ENCODE measurements at regions not wholly inside any gene's neighbourhood (a gene's known extent, or its start where the extent isn't known, plus 50 kb on each side); places are given as distances from the start of the nearest gene placed in this dataset.
A peak's percentile ranks its signal among the peaks of the same experiment; 100 is the strongest.

DNA sequence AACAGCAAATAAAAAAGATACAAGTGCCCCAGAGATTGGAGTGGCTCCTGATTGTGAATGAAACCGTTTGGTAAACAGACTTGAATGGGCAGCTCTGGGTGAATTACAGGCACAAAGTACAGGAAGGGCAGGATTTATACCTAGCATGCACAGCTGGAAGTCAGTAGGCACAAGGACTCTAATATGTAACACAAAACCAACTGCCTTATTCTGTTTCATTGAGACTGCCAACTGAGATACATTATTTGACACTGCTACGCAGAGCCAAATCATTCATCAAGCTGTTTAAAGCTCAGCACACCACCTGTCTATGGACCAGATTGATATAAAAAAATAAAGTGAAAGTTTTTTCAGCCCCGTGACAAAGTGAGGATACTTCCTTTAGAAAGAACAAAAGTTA is 541.2 kb downstream of the NUP35 start:
- H3K27ac ChIP-seq: no peak overlapping the region
- H3K27me3 ChIP-seq (replicated peaks; ENCODE audit: insufficient read depth): no peaks in the 10 kb centered on the region
- H3K4me3 ChIP-seq: no peak overlapping the region
- no peaks in the 10 kb centered on the region for H3K9me3 ChIP-seq (ENCODE audit: low read depth)
- no peaks in the 10 kb centered on the region for H3K9me2 ChIP-seq (ENCODE audit: insufficient read depth)
- no peak overlapping the region for H3K9ac ChIP-seq
- no peak overlapping the region for H3K4me2 ChIP-seq (ENCODE audit: unreplicated experiment)
- no peaks in the 10 kb centered on the region for H3K79me2 ChIP-seq (ENCODE audit: insufficient read depth)
- no peak for DNase-seq
- TF ChIP-seq EZH2 (IDR thresholded peaks at IDR 0.05; ENCODE audit: insufficient read depth, poor library complexity, severe bottlenecking): no peak
- TF ChIP-seq EZH2phosphoT487 (IDR thresholded peaks at IDR 0.05; ENCODE audit: insufficient read depth, low read depth): no peak
- H4K20me1 ChIP-seq (ENCODE audit: insufficient read depth): no peaks in the 10 kb centered on the region
- H3K36me3 ChIP-seq (ENCODE audit: low read depth): no peaks in the 10 kb centered on the region
- WGBS, 2 experiments (ENCODE audit: low coverage in 1 of 2, low lambda C conversion rate in 2 of 2, missing lambda C conversion rate in 2 of 2): 23 to 29% methylated on average over 3 of the region's 3 CpGs
- H3K4me1 ChIP-seq (ENCODE audit: insufficient read depth): no peaks in the 10 kb centered on the region
- no peak overlapping the region for H2AFZ ChIP-seq
- in situ Hi-C loops (cut with MboI): no loop called here
- H3F3A ChIP-seq (ENCODE audit: insufficient read depth): no peaks in the 10 kb centered on the region

GRCh38 chr2:183666031-183666430 is 541.8 kb downstream of the NUP35 start:
- H3K79me2 ChIP-seq (ENCODE audit: insufficient read depth): no peaks in the 10 kb centered on the region
- H3K9me3 ChIP-seq (ENCODE audit: low read depth): no peaks in the 10 kb centered on the region
- no peaks in the 10 kb centered on the region for H3F3A ChIP-seq (ENCODE audit: insufficient read depth)
- DNase-seq: peak; percentile 7
- no peaks in the 10 kb centered on the region for H4K20me1 ChIP-seq (ENCODE audit: insufficient read depth)
- H3K4me3 ChIP-seq: no peak overlapping the region
- no peaks in the 10 kb centered on the region for H3K27me3 ChIP-seq (replicated peaks; ENCODE audit: insufficient read depth)
- H3K4me2 ChIP-seq (ENCODE audit: unreplicated experiment): no peak overlapping the region
- no peak overlapping the region for H2AFZ ChIP-seq
- no peak overlapping the region for H3K9ac ChIP-seq
- no peaks in the 10 kb centered on the region for H3K9me2 ChIP-seq (ENCODE audit: insufficient read depth)
- 2 to 6% methylated on average over 1 of the region's 1 CpG for WGBS, 2 experiments (ENCODE audit: low coverage in 1 of 2, low lambda C conversion rate in 2 of 2, missing lambda C conversion rate in 2 of 2)
- in situ Hi-C loops (cut with MboI): no loop called here
- no peaks in the 10 kb centered on the region for H3K36me3 ChIP-seq (ENCODE audit: low read depth)
- no peak for TF ChIP-seq EZH2phosphoT487 (IDR thresholded peaks at IDR 0.05; ENCODE audit: insufficient read depth, low read depth)
- no peak for TF ChIP-seq EZH2 (IDR thresholded peaks at IDR 0.05; ENCODE audit: insufficient read depth, poor library complexity, severe bottlenecking)
- H3K27ac ChIP-seq: no peak overlapping the region
- no peaks in the 10 kb centered on the region for H3K4me1 ChIP-seq (ENCODE audit: insufficient read depth)

GRCh38 chr2:183671233-183671632 is 547.0 kb downstream of the NUP35 start:
- Histone ChIP-seq H3K4me3 (no peak overlapping the region), H3K36me3 (ENCODE audit: low read depth) (no peaks in the 10 kb centered on the region), H3K9me3 (ENCODE audit: low read depth) (no peaks in the 10 kb centered on the region), H3K27ac (no peak overlapping the region), H4K20me1 (ENCODE audit: insufficient read depth) (no peaks in the 10 kb centered on the region), H3K79me2 (ENCODE audit: insufficient read depth) (no peaks in the 10 kb centered on the region), H3K4me1 (ENCODE audit: insufficient read depth) (no peaks in the 10 kb centered on the region), H3K9me2 (ENCODE audit: insufficient read depth) (no peaks in the 10 kb centered on the region), H3K4me2 (ENCODE audit: unreplicated experiment) (no peak overlapping the region), H3K9ac (no peak overlapping the region), H2AFZ (no peak overlapping the region), H3K27me3 (replicated peaks; ENCODE audit: insufficient read depth) (no peaks in the 10 kb centered on the region), H3F3A (ENCODE audit: insufficient read depth) (no peaks in the 10 kb centered on the region)
- no peak for DNase-seq
- in situ Hi-C loops (cut with MboI): no loop called here
- WGBS, 2 experiments (ENCODE audit: low coverage in 1 of 2, low lambda C conversion rate in 2 of 2, missing lambda C conversion rate in 2 of 2): 27 to 31% methylated on average over 2 of the region's 2 CpGs
- no peak for TF ChIP-seq EZH2phosphoT487 (IDR thresholded peaks at IDR 0.05; ENCODE audit: insufficient read depth, low read depth)
- no peak for TF ChIP-seq EZH2 (IDR thresholded peaks at IDR 0.05; ENCODE audit: insufficient read depth, poor library complexity, severe bottlenecking)

- H2AFZ ChIP-seq: no peak overlapping the region
- no peak overlapping the region for H3K4me2 ChIP-seq (ENCODE audit: unreplicated experiment)
- no peaks in the 10 kb centered on the region for H3K9me3 ChIP-seq (ENCODE audit: low read depth)
- H3K9me2 ChIP-seq (ENCODE audit: insufficient read depth): no peaks in the 10 kb centered on the region
- H3K4me3 ChIP-seq: no peak overlapping the region
- H3K27ac ChIP-seq: no peak overlapping the region
- no peaks in the 10 kb centered on the region for H3K36me3 ChIP-seq (ENCODE audit: low read depth)
- no peaks in the 10 kb centered on the region for H4K20me1 ChIP-seq (ENCODE audit: insufficient read depth)
- H3K27me3 ChIP-seq (replicated peaks; ENCODE audit: insufficient read depth): no peaks in the 10 kb centered on the region
- no peaks in the 10 kb centered on the region for H3K4me1 ChIP-seq (ENCODE audit: insufficient read depth)
- no peak overlapping the region for H3K9ac ChIP-seq
- no peaks in the 10 kb centered on the region for H3K79me2 ChIP-seq (ENCODE audit: insufficient read depth)
- TF ChIP-seq EZH2phosphoT487 (IDR thresholded peaks at IDR 0.05; ENCODE audit: insufficient read depth, low read depth) (no peak), EZH2 (IDR thresholded peaks at IDR 0.05; ENCODE audit: insufficient read depth, poor library complexity, severe bottlenecking) (no peak)
- in situ Hi-C loops (cut with MboI): no loop called here
- whole genome bisulfite sequencing, 2 experiments (ENCODE audit: low coverage in 1 of 2, low lambda C conversion rate in 2 of 2, missing lambda C conversion rate in 2 of 2): 7 to 10% methylated on average over 5 of the region's 5 CpGs
- no peaks in the 10 kb centered on the region for H3F3A ChIP-seq (ENCODE audit: insufficient read depth)
- no peak for DNase-seq
These were observed 554.7 kb downstream of the NUP35 start for GRCh38 chr2:183678908-183679307.

DNA sequence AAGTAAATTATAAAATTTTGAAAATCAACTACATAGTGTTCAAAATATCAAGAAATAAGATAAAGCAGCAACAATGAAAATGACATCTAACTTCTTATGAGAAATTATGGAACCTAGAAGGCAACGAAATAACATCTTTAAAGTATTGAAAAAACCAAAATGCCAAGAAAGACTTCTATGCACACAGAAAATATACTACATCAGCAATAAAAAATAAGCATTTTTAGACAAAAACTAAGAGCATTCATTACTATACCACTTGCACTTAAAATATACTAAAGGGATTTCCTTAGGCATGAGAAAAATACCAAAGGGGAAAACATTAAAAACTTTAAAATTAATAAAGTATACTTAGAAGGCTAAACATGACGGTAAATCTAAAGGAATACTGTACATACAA is 556.3 kb downstream of the NUP35 start:
- DNase-seq: no peak
- Histone ChIP-seq H2AFZ (no peak overlapping the region), H3K79me2 (ENCODE audit: insufficient read depth) (no peaks in the 10 kb centered on the region), H3K4me3 (no peak overlapping the region), H3K36me3 (ENCODE audit: low read depth) (no peaks in the 10 kb centered on the region), H3F3A (ENCODE audit: insufficient read depth) (no peaks in the 10 kb centered on the region), H3K27me3 (replicated peaks; ENCODE audit: insufficient read depth) (no peaks in the 10 kb centered on the region), H3K9ac (no peak overlapping the region), H3K4me1 (ENCODE audit: insufficient read depth) (no peaks in the 10 kb centered on the region), H3K27ac (no peak overlapping the region), H3K9me2 (ENCODE audit: insufficient read depth) (no peaks in the 10 kb centered on the region), H3K9me3 (ENCODE audit: low read depth) (no peaks in the 10 kb centered on the region), H4K20me1 (ENCODE audit: insufficient read depth) (no peaks in the 10 kb centered on the region), H3K4me2 (ENCODE audit: unreplicated experiment) (no peak overlapping the region)
- TF ChIP-seq EZH2phosphoT487 (IDR thresholded peaks at IDR 0.05; ENCODE audit: insufficient read depth, low read depth) (no peak), EZH2 (IDR thresholded peaks at IDR 0.05; ENCODE audit: insufficient read depth, poor library complexity, severe bottlenecking) (no peak)
- in situ Hi-C loops (cut with MboI): no loop called here
- WGBS, 2 experiments (ENCODE audit: low coverage in 1 of 2, low lambda C conversion rate in 2 of 2, missing lambda C conversion rate in 2 of 2): 9 to 14% methylated on average over 2 of the region's 2 CpGs

All from GM23248 (cell line).